ENCODE measurements at regions not wholly inside any gene's neighbourhood (a gene's known extent, or its start where the extent isn't known, plus 50 kb on each side); places are given as distances from the start of the nearest gene placed in this dataset.
"Not testable (repeated sequence)": the region's sequence is repeated elsewhere in the genome, so short reads cannot be mapped to it uniquely, and the experiment has no call there.

- no peak for FAIRE-seq
These were observed 105.8 kb upstream of the RAB4A start for GRCh38 chr1:229164836-229165735.

DNA sequence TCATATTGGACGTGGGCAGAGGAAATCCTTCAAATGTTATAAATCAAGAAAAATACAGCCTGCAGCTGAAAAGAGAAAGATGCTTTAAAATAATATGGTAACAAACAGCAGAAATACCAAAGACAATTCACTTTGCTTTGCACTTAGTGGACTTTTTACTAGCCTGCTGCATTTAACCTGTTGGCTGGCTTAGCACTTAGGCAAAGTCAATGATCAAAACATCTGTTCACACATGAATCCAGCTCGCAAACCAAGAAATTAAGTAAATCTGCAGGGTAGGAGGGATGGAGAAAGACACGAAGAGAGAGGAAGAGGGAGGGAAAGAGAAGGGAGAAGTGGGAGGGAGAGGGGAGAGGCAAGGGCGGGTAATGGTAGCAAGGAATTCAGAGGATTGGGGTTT, 103.6 kb upstream of the RAB4A start:
- no peak for FAIRE-seq

GRCh38 chr1:229169399-229169798, 101.5 kb upstream of the RAB4A start:
- no peak for FAIRE-seq

- no peak for FAIRE-seq
These were observed 100.6 kb upstream of the RAB4A start for GRCh38 chr1:229170274-229170673.

DNA sequence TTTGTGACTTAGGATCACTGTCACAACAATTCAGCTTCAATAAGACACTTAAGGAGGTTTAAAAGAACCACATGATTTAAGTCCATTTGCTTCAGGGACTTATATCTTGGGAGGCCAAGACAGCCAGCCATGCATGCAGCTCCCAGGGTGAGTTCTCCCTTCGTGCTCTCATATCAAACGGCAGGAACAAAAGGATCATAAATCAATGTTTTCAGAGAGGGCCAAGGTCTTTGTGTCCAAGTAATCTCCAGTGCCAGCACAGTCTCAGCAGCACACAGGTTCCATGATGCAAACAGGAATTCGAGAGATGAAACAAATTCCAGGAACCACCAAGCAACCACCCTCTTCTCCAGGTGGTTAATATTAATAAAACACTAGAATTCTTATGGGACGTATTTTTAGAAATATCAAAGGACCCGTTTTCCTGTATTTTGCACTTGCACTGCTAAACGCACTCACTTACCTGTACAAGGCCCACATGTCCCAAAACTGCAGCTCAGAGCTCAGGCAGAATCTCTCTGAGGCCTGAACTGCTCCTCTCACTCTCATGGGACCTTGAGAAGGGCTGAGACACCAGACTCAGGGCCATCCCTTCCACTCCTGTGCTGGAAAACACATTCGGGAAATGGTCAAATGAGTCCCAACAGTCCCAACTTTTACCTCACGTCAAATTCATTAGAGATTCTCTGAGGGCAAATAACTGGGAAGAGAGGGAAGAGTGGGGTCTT, 100.0 kb upstream of the RAB4A start:
- no peak for FAIRE-seq

- no peak for FAIRE-seq
These were observed 99.0 kb upstream of the RAB4A start for GRCh38 chr1:229171934-229172333.

DNA sequence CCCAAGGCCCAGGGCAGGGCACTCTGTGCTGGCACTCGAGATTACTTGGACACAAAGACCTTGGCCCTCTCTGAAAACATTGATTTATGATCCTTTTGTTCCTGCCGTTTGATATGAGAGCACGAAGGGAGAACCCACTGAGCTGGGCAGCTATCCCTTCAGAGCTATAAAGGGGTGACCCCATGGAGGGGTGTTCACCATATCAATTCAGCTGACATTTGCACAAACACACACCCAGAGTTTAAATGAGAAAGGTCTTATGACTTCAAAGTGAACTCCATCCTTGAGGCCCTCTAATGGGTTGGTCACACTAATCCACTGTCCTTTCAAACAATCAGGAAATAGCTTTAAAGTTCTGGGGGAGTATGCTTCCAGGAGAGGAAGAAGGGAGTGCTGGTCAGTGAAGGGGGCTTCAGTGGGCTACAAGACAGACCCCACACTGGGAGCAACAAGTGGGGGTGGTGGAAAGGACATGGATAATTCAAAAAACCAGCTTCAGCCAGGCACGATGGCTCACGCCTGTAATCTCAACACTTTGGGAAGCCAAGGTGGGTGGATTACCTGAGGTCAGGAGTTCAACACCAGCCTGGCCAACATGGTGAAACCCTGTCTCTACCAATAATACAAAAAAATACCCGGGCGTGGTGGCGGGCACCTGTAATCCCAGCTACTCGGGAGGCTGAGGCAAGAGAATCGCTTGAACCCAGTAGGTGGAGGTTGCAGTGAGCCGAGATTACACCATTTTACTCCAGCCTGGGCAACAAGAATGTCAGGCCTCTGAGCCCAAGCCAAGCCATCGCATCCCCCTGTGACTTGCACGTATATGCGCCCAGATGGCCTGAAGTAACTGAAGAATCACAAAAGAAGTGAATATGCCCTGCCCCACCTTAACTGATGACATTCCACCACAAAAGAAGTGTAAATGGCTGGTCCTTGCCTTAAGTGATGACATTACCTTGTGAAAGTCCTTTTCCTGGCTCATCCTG, 97.1 kb upstream of the RAB4A start:
- not testable (repeated sequence) for FAIRE-seq

GRCh38 chr1:229175297-229175696, 95.6 kb upstream of the RAB4A start:
- not testable (repeated sequence) for FAIRE-seq

- not testable (repeated sequence) for FAIRE-seq
These were observed 94.5 kb upstream of the RAB4A start for GRCh38 chr1:229176457-229176856.

- no peak for FAIRE-seq
These were observed 90.8 kb upstream of the RAB4A start for GRCh38 chr1:229180161-229180560.

- FAIRE-seq = no peak
These were observed 89.5 kb upstream of the RAB4A start for GRCh38 chr1:229181419-229181818.

- no peak for FAIRE-seq
These were observed 87.3 kb upstream of the RAB4A start for GRCh38 chr1:229183588-229183987.

GRCh38 chr1:229184066-229184465, 86.8 kb upstream of the RAB4A start:
- FAIRE-seq = no peak

DNA sequence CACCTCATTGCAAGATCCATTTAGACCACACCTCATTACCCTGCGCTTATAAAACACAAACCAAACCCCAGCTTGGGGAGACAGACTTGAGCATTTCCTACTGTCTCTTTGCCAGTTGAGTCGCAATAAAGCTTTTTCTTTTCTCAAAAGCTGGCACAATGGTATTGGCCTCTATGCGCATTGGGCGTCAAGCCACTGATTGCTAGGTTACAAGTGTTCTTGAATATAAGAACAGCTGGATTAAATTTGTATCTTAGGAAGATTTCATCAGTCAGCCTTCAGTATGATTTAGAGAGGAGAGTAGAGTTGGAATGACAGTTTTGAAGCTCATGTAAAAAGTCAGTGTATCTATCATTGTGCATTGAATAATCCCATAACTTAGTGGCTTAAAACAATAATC, 84.9 kb upstream of the RAB4A start:
- no peak for FAIRE-seq

GRCh38 chr1:229186373-229187056, 84.4 kb upstream of the RAB4A start:
- no peak for FAIRE-seq

DNA sequence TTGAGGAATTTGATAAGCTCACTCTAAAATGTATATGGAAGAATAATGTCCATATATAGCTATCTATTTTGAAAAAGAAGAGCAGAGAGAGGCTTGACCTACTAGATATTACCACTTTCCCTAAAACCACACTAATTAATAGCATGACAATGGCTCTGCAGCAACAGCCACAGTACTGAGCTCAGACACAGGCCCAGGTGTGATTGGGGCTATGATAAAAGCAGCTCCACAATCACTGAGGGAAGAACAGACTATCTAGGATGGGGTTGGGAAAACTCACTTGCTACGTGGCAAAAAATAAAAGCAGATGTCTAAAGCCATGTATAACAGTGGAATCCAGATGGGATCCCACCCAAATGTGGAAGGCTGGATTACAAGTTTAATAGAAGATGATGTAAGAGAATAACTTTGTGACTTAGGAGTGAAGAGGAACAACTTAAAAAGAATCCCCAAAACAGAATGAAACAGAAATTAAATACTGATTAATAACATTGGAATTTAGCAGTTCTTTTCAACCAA, 80.8 kb upstream of the RAB4A start:
- FAIRE-seq = no peak

GRCh38 chr1:229191066-229191674, 79.7 kb upstream of the RAB4A start:
- no peak for FAIRE-seq

GRCh38 chr1:229192031-229192430, 78.9 kb upstream of the RAB4A start:
- FAIRE-seq = no peak

DNA sequence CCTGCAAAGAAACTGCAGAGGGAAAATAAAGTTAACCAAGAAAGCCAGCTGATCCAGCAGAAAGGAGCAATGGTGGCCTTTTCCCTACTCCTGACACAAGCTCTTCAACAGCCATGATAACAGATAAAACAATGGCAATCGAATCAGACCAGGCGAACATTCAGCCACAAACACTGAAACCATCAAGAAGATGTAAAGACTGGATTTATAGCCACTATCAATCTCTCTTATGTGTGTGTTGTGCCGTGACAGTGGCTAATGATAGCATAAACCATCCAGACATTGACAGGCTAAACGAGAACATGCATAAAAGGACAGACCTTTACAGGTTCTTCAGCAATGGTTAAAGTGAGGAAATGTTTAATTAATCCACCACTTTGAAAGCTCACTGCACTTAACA, 78.1 kb upstream of the RAB4A start:
- no peak for FAIRE-seq

- FAIRE-seq = no peak
These were observed 76.8 kb upstream of the RAB4A start for GRCh38 chr1:229194096-229194495.

- no peak for FAIRE-seq
These were observed 75.7 kb upstream of the RAB4A start for GRCh38 chr1:229195246-229195645.
